ENCODE measurements at regions not wholly inside any gene's neighbourhood (a gene's known extent, or its start where the extent isn't known, plus 50 kb on each side); places are given as distances from the start of the nearest gene placed in this dataset.
"Not testable (repeated sequence)": the region's sequence is repeated elsewhere in the genome, so short reads cannot be mapped to it uniquely, and the experiment has no call there.

DNA sequence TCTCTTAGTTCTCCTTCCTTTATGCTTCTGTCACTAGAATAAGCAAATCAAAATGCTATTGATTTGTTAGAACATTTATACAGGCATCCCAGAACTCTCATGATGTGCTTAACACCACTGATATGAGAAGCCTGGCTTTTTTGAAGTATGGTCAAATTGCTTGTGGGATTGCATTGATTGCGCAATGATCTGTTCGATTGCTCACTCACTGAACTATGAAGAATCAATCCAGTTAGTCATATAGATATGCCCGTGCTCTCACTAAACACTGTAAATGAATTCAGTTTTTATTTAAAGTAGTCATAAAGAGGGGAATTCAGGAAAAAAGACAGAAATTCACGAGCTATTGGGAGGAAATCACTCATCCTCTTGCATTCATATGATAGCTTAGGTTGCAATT is 1237.8 kb downstream of the SUCLG1 start:
- TF ChIP-seq, protein P1, sequence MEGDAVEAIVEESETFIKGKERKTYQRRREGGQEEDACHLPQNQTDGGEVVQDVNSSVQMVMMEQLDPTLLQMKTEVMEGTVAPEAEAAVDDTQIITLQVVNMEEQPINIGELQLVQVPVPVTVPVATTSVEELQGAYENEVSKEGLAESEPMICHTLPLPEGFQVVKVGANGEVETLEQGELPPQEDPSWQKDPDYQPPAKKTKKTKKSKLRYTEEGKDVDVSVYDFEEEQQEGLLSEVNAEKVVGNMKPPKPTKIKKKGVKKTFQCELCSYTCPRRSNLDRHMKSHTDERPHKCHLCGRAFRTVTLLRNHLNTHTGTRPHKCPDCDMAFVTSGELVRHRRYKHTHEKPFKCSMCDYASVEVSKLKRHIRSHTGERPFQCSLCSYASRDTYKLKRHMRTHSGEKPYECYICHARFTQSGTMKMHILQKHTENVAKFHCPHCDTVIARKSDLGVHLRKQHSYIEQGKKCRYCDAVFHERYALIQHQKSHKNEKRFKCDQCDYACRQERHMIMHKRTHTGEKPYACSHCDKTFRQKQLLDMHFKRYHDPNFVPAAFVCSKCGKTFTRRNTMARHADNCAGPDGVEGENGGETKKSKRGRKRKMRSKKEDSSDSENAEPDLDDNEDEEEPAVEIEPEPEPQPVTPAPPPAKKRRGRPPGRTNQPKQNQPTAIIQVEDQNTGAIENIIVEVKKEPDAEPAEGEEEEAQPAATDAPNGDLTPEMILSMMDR (IDR thresholded peaks at IDR 0.05; ENCODE audit: low read depth, low read length): no peak
- DNase-seq (ENCODE audit: low read depth, low spot score): no peak
- in situ Hi-C loops (cut with HindIII; ENCODE audit: low sequenced_read_pairs): no loop called here
- H3K4me3 ChIP-seq (ENCODE audit: low read depth, low read length): no peak overlapping the region

GRCh38 chr2:83217854-83218253 is 1241.2 kb downstream of the SUCLG1 start:
- in situ Hi-C loops (cut with HindIII; ENCODE audit: low sequenced_read_pairs): no loop called here
- TF ChIP-seq, protein P1 (IDR thresholded peaks at IDR 0.05; ENCODE audit: low read depth, low read length): no peak
- DNase-seq (ENCODE audit: low read depth, low spot score): no peak
- no peak overlapping the region for H3K4me3 ChIP-seq (ENCODE audit: low read depth, low read length)

- H3K4me3 ChIP-seq (ENCODE audit: low read depth, low read length): no peak overlapping the region
- DNase-seq (ENCODE audit: low read depth, low spot score): peak; percentile 44
- TF ChIP-seq, protein P1 (IDR thresholded peaks at IDR 0.05; ENCODE audit: low read depth, low read length): peak; percentile 48
- in situ Hi-C loops (cut with HindIII; ENCODE audit: low sequenced_read_pairs): no loop called here
These were observed 1262.9 kb downstream of the SUCLG1 start for GRCh38 chr2:83196225-83196624.

DNA sequence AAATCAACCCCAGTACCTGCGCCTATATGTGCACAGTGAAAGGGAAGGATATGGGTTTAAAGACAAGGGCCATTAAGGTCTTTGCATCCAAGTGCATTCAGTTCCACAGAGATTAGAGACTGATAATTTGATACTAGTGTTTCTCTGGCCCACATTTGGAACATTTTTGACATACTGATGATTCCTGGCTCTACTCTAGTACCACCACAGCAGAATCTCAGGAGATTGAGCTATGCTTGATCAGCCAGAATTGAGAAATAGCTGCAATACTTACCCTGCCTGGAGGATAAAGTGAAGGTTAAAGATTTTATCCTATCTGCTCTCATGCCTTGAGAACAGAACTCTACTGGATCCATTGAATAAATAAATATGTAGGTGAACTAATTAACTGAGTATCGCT is 1267.8 kb downstream of the SUCLG1 start:
- no peak overlapping the region for H3K4me3 ChIP-seq (ENCODE audit: low read depth, low read length)
- in situ Hi-C loops (cut with HindIII; ENCODE audit: low sequenced_read_pairs): no loop called here
- DNase-seq (ENCODE audit: low read depth, low spot score): no peak
- TF ChIP-seq, protein P1 (IDR thresholded peaks at IDR 0.05; ENCODE audit: low read depth, low read length): no peak

DNA sequence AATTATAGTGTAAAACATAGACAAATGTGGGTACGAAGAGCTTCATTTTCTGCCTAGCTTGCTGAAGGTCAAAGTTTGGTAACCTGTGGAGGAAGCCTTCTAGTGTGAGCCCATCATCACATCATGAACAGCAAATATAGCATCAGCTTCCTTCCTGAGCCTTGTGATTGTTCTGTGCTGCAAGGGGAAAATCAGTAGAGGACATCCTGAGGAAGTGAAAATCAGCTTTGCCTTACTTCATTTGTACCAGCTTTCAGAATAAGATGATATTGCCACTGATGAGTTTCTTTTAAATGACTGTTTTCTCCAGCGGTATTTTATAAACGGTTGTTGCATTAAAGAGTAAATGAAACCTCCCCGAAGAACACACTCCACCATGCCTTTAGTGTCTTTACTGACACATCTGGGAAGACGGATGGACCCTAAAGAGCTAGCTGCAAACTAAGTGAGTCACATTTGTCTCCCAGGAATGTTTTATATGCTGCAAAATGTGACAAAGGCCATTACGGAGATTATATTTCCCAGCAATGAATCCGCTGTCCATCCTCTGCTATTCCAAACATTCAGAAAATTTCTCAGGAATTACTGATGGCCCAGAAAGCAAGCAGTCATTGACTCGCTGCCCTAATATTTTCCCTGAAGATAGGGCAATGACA is 1272.8 kb downstream of the SUCLG1 start:
- in situ Hi-C loops (cut with HindIII; ENCODE audit: low sequenced_read_pairs): no loop called here
- DNase-seq (ENCODE audit: low read depth, low spot score): no peak
- TF ChIP-seq, protein P1 (IDR thresholded peaks at IDR 0.05; ENCODE audit: low read depth, low read length): no peak
- H3K4me3 ChIP-seq (ENCODE audit: low read depth, low read length): no peak overlapping the region

DNA sequence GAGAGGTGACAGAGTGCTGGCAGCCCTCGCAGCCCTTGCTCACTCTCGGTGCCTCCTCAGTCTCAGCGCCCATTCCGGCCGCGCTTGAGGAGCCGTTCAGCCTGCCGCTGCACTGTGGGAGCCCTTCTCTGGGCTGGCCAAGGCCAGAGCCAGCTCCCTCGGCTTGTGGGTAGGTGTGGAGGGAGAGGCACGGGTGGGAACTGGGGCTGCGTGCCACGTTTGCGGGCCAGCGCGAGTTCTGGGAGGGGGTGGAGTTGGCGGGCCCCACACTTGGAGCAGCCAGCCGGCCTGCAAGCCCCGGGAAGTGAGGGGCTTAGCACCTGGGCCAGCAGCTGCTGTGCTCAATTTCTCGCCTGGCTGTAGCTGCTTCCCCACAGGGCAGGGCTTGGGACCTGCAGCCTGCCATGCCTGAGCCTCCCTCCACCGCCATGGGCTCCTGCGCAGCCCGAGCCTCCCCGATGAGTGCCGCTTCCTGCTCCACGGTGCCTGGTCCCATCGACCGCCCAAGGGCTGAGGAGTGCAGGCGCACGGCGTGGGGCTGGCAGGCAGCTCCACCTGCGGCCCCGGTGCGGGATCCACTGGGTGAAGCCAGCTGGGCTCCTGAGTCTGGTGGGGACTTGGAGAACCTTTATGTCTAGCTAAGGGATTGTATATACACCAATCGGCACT is 1278.1 kb downstream of the SUCLG1 start:
- in situ Hi-C loops (cut with HindIII; ENCODE audit: low sequenced_read_pairs); H3K4me3 ChIP-seq (ENCODE audit: low read depth, low read length); DNase-seq (ENCODE audit: low read depth, low spot score): not testable (repeated sequence)

DNA sequence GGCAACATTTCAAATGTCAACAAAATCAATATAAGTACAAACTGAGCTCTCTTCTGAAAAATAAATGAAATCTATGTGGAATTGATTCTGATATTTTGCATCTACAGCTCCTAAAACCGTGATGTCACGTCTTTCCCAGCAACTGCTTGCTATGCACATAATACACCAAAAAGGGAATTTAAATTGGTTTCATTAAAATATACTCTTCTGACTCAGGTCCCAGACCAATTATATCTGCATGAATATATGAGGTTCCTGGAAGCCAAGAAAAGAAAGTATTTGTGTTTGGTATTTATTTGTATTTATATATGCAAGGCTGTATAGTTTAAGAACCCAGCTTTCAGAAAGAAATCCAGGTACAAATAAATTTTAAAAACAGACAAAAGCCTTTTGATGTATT is 1282.5 kb downstream of the SUCLG1 start:
- DNase-seq (ENCODE audit: low read depth, low spot score): no peak
- H3K4me3 ChIP-seq (ENCODE audit: low read depth, low read length): no peak overlapping the region
- TF ChIP-seq, protein P1 (IDR thresholded peaks at IDR 0.05; ENCODE audit: low read depth, low read length): no peak
- in situ Hi-C loops (cut with HindIII; ENCODE audit: low sequenced_read_pairs): no loop called here

All from astrocyte of the spinal cord (primary cell).